Right lobe of liver (tissue), 4 donors: ENCODE measurements at regions not wholly inside any gene's neighbourhood (a gene's known extent, or its start where the extent isn't known, plus 50 kb on each side); places are given as distances from the start of the nearest gene placed in this dataset.

Source experiments
- POLR2A ChIP-seq: fragments of 450-650 bp; IDR thresholded peaks from one replicate; pipeline ENCODE4 v1.6.1; 2017; ENCODE audit warnings: antibody characterized with exemption, mild to moderate bottlenecking
- TF ChIP-seq, protein P1 (sequence below), 4 donors: fragments of 200-600 bp in 3 of 4; fragments of 450-650 bp in 1 of 4; IDR thresholded peaks; one replicate each; pipeline versions ENCODE4 v1.5.1 to v1.8.0; 2016 to 2022; ENCODE audit warnings: antibody characterized with exemption in 4 of 4, mild to moderate bottlenecking in 2 of 4
- donor health status: DM: no; HTN: no; CAD: no.
- donor health status: DM: no; HTN: no; CAD: no.
- donor health status: DM: no; HTN: yes; CAD: no.

DNA sequence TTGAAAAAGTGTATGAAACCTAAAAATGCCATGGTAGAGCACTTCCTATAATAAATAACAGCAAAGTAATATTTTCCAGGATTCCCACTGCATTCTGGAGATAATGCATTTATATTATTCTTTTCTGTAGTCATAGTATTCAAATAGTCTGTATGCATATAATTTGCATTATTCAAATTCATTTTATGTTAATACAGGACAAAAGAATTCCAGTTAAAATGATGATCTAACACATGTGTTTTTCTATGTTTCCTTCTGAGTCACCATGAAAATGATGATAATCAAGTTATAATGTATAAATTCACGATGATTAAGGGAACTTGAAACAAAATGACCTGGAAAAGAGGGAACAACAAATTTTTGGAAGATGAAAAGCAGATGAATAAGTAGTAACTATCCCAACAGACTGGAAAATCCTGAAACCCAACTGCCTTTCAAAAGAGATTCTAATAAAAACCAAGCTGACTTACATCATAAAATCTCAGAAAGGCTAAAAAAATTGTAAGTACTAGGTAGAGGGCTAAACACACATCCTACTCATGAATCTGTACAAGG, 358.6 kb upstream of the PAPPA start:
- no peak for TF ChIP-seq POLR2A
- TF ChIP-seq, protein P1, sequence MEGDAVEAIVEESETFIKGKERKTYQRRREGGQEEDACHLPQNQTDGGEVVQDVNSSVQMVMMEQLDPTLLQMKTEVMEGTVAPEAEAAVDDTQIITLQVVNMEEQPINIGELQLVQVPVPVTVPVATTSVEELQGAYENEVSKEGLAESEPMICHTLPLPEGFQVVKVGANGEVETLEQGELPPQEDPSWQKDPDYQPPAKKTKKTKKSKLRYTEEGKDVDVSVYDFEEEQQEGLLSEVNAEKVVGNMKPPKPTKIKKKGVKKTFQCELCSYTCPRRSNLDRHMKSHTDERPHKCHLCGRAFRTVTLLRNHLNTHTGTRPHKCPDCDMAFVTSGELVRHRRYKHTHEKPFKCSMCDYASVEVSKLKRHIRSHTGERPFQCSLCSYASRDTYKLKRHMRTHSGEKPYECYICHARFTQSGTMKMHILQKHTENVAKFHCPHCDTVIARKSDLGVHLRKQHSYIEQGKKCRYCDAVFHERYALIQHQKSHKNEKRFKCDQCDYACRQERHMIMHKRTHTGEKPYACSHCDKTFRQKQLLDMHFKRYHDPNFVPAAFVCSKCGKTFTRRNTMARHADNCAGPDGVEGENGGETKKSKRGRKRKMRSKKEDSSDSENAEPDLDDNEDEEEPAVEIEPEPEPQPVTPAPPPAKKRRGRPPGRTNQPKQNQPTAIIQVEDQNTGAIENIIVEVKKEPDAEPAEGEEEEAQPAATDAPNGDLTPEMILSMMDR (IDR thresholded peaks at IDR 0.05): no peak
